Stimulated activated CD4-positive, alpha-beta T cell treated with anti-CD3 and anti-CD28 coated beads, Interleukin-4, amount 100 ng/mL, for 24 hours (primary cell): ENCODE measurements at regions not wholly inside any gene's neighbourhood (a gene's known extent, or its start where the extent isn't known, plus 50 kb on each side); places are given as distances from the start of the nearest gene placed in this dataset.

Source experiments
- DNase-seq: peaks from one replicate; pipeline ENCODE4 v3.0.0-alpha.2; 2020

- no peak for DNase-seq
Measured at GRCh38 chr6:6920114-6920986, 187.4 kb upstream of the RREB1 start.

- DNase-seq, result no peak
Measured at GRCh38 chr6:6920987-6921313, 186.8 kb upstream of the RREB1 start.

GRCh38 chr6:6922166-6922565 lies 185.6 kb upstream of the RREB1 start:
- DNase-seq, result no peak

- no peak for DNase-seq
Measured at GRCh38 chr6:6923605-6924004, 184.2 kb upstream of the RREB1 start.

GRCh38 chr6:6924708-6925107 lies 183.1 kb upstream of the RREB1 start:
- DNase-seq, result no peak

GRCh38 chr6:6925391-6926164 lies 182.2 kb upstream of the RREB1 start:
- DNase-seq, result no peak

GRCh38 chr6:6926856-6927255 lies 180.9 kb upstream of the RREB1 start:
- no peak for DNase-seq

- DNase-seq, result no peak
Measured at GRCh38 chr6:6927521-6928361, 180.0 kb upstream of the RREB1 start.

- DNase-seq, result no peak
Measured at GRCh38 chr6:6930223-6930880, 177.4 kb upstream of the RREB1 start.

- DNase-seq, result no peak
Measured at GRCh38 chr6:6931071-6932025, 176.4 kb upstream of the RREB1 start.

GRCh38 chr6:6932341-6932740 lies 175.4 kb upstream of the RREB1 start:
- no peak for DNase-seq

- DNase-seq, result no peak
Measured at GRCh38 chr6:6932968-6933367, 174.8 kb upstream of the RREB1 start.

GRCh38 chr6:6940031-6941025 lies 167.4 kb upstream of the RREB1 start:
- DNase-seq, result no peak

GRCh38 chr6:6941201-6941600 lies 166.6 kb upstream of the RREB1 start:
- DNase-seq, result no peak

GRCh38 chr6:6942091-6942490 lies 165.7 kb upstream of the RREB1 start:
- DNase-seq, result no peak

GRCh38 chr6:6942831-6943230 lies 164.9 kb upstream of the RREB1 start:
- DNase-seq, result no peak

GRCh38 chr6:6943421-6943820 lies 164.3 kb upstream of the RREB1 start:
- DNase-seq, result no peak

GRCh38 chr6:6946206-6947155 lies 161.3 kb upstream of the RREB1 start:
- no peak for DNase-seq
